Ishikawa (cell line): ENCODE measurements at regions not wholly inside any gene's neighbourhood (a gene's known extent, or its start where the extent isn't known, plus 50 kb on each side); places are given as distances from the start of the nearest gene placed in this dataset.

Source experiments
- CEBPB ChIP-seq: IDR thresholded peaks from 2 replicates; pipeline ENCODE4 v1.6.1; 2012
- CREB1 ChIP-seq: IDR thresholded peaks from 2 replicates; pipeline ENCODE4 v1.6.1; 2012; ENCODE audit warnings: low read depth
- EGR1 ChIP-seq: IDR thresholded peaks from 2 replicates; pipeline ENCODE4 v1.6.1; 2012
- EP300 ChIP-seq: IDR thresholded peaks from 2 replicates; pipeline ENCODE4 v1.6.1; 2012; ENCODE audit warnings: borderline replicate concordance
- FOXM1 ChIP-seq: IDR thresholded peaks from 2 replicates; pipeline ENCODE4 v1.6.1; 2012; ENCODE audit warnings: low read depth, borderline replicate concordance
- NFIC ChIP-seq: IDR thresholded peaks from 2 replicates; pipeline ENCODE4 v1.6.1; 2012
- RAD21 ChIP-seq: IDR thresholded peaks from 2 replicates; pipeline ENCODE4 v1.6.1; 2012; ENCODE audit warnings: low read depth
- TAF1 ChIP-seq: IDR thresholded peaks from 2 replicates; pipeline ENCODE4 v1.6.1; 2012; ENCODE audit warnings: low read depth, mild to moderate bottlenecking
- TCF12 ChIP-seq: IDR thresholded peaks from 2 replicates; pipeline ENCODE4 v1.6.1; 2012; ENCODE audit warnings: low read depth
- TEAD4 ChIP-seq: IDR thresholded peaks from 2 replicates; pipeline ENCODE4 v1.6.1; 2012
- YY1 ChIP-seq: IDR thresholded peaks from 2 replicates; pipeline ENCODE4 v1.6.1; 2012; ENCODE audit warnings: low read depth
- ZBTB7A ChIP-seq: IDR thresholded peaks from 2 replicates; pipeline ENCODE4 v1.6.1; 2012; ENCODE audit warnings: low read depth
- TF ChIP-seq, protein P1 (sequence below): IDR thresholded peaks from 2 replicates; pipeline ENCODE4 v1.6.1; 2012
- TF ChIP-seq, protein P2 (sequence below): IDR thresholded peaks from 2 replicates; pipeline ENCODE4 v1.6.1; 2012; ENCODE audit warnings: low read depth, mild to moderate bottlenecking
- TF ChIP-seq, protein P3 (sequence below): IDR thresholded peaks from 2 replicates; pipeline ENCODE4 v1.6.1; 2012

DNA sequence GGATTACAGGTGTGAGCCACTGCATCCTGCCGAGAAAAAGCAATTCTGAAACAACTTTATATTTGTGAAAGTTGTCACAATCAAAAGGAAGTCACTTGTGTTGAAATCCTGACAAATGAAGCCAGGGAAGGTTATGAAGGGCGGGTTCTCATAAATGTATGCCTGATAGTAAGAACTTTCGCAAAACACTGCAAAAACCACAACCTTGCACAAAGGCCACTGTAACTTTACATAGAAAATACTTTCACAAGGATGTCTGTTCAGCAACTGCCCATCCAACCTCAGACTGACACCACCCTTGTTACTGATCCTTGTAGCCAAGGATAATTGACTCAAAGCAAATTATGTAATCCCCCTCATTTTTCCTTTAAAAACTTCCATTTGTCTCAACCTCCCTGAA lies 90.6 kb downstream of the SLC4A3 start:
- TF ChIP-seq FOXM1 (no peak), EGR1 (no peak), EP300 (no peak), CEBPB (no peak), CREB1 (no peak), RAD21 (no peak), TCF12 (no peak), NFIC (no peak), ZBTB7A (no peak), TEAD4 (no peak), TAF1 (no peak), YY1 (no peak)
- TF ChIP-seq, protein P1, sequence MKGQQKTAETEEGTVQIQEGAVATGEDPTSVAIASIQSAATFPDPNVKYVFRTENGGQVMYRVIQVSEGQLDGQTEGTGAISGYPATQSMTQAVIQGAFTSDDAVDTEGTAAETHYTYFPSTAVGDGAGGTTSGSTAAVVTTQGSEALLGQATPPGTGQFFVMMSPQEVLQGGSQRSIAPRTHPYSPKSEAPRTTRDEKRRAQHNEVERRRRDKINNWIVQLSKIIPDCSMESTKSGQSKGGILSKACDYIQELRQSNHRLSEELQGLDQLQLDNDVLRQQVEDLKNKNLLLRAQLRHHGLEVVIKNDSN, result no peak
- TF ChIP-seq, protein P2, sequence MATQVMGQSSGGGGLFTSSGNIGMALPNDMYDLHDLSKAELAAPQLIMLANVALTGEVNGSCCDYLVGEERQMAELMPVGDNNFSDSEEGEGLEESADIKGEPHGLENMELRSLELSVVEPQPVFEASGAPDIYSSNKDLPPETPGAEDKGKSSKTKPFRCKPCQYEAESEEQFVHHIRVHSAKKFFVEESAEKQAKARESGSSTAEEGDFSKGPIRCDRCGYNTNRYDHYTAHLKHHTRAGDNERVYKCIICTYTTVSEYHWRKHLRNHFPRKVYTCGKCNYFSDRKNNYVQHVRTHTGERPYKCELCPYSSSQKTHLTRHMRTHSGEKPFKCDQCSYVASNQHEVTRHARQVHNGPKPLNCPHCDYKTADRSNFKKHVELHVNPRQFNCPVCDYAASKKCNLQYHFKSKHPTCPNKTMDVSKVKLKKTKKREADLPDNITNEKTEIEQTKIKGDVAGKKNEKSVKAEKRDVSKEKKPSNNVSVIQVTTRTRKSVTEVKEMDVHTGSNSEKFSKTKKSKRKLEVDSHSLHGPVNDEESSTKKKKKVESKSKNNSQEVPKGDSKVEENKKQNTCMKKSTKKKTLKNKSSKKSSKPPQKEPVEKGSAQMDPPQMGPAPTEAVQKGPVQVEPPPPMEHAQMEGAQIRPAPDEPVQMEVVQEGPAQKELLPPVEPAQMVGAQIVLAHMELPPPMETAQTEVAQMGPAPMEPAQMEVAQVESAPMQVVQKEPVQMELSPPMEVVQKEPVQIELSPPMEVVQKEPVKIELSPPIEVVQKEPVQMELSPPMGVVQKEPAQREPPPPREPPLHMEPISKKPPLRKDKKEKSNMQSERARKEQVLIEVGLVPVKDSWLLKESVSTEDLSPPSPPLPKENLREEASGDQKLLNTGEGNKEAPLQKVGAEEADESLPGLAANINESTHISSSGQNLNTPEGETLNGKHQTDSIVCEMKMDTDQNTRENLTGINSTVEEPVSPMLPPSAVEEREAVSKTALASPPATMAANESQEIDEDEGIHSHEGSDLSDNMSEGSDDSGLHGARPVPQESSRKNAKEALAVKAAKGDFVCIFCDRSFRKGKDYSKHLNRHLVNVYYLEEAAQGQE, result no peak
- TF ChIP-seq, protein P3, sequence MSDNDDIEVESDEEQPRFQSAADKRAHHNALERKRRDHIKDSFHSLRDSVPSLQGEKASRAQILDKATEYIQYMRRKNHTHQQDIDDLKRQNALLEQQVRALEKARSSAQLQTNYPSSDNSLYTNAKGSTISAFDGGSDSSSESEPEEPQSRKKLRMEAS, result no peak

DNA sequence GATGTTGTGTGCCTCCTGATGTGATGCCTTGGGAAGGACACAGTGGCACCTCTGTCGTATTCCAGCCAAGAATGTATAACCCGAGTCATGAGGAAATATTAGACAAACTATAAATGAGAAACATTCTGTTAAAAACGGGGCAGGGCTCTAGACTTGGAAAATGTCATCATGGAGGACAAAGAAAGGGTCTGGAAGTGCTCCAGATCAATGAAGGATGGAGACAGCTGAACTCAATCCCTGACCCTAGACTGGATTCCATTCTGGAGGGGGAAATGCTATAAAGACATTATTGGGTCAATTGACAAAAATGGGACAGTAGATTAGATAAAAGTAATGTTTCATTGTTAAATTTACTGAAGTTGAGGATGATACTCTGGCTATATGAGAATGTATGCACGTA lies 92.1 kb downstream of the SLC4A3 start:
- TF ChIP-seq, protein P3, result no peak
- TF ChIP-seq CEBPB (no peak), CREB1 (no peak), TAF1 (no peak), EP300 (no peak), NFIC (no peak)
- TF ChIP-seq, protein P1, result no peak
- TF ChIP-seq, protein P2, result no peak

DNA sequence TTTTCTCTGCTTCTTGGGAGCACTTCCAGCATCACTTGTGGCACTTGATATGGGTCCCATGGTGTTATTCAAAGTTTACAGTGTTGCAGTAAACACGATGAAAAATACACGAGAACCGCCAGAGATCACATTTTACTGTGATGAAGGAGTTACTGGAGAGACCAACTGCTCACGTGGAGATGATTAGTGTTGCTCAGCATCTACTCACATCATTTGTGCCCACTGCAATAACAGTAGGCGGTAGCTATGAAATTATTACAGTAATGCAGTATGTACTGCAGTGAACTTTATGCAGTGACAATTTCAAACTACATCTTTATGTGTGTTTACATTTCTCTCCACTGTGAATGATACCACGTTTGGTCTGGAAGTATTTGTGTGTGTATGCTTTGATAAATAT lies 93.5 kb downstream of the SLC4A3 start:
- no peak for TF ChIP-seq TCF12
- TF ChIP-seq ZBTB7A, result no peak
- no peak for TF ChIP-seq RAD21
- TF ChIP-seq EGR1, result no peak
- TF ChIP-seq CREB1, result no peak
- TF ChIP-seq, protein P1, result no peak
- TF ChIP-seq, protein P3, result no peak
- no peak for TF ChIP-seq TAF1
- TF ChIP-seq EP300, result no peak
- TF ChIP-seq NFIC, result no peak
- TF ChIP-seq, protein P2, result no peak

DNA sequence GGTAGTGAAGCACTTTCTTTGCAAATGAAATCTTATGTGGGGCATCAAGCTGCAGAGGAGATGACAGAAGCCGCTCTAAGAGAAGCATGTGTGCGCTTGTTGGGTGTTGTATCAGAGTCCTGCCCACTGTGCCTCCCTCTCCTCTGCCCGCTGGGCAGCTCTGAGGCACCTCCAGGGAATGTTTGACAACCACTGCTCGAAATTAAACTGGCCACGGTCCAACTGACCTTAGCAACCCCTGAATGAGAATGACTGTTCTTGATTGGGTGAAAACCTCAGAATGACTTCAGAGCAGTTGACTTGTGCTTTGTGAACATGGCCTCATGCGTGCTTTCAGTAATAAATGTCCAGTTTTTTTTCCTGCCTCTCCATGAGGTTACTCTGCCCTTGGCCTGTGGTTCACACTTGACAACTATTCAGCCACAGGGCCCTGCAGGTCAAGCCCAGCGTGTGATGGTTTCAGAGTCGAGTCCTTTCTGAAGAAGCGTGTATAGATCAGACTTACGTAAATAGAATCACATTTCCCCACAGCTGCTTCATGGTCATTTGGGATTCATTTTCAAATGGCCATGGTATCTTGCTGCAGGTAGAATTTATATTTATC lies 94.9 kb downstream of the SLC4A3 start:
- TF ChIP-seq CREB1, result no peak
- TF ChIP-seq, protein P1, result no peak
- TF ChIP-seq FOXM1, result no peak
